Gastrocnemius medialis (tissue), 4 donors: ENCODE measurements at regions not wholly inside any gene's neighbourhood (a gene's known extent, or its start where the extent isn't known, plus 50 kb on each side); places are given as distances from the start of the nearest gene placed in this dataset.

Source experiments
- ATAC-seq, 2 donors: fragments of 150-250 bp; one replicate each; pipeline ENCODE4 v1.9.1; 2016
- DNase-seq, 2 donors: peaks; one replicate each; pipeline ENCODE4 v3.0.0-alpha.2; 2019
- H3K27ac ChIP-seq, 4 donors: fragments of 200-600 bp; sonication (generic); 1 replicate in 1 of 4; 2 replicates in 3 of 4; pipeline ENCODE4 v1.5.1; 2016 to 2018; ENCODE audit warnings: mild to moderate bottlenecking in 2 of 4, moderate library complexity in 1 of 4
- H3K27me3 ChIP-seq, 3 donors: fragments of 200-600 bp; sonication (generic) in 2 of 3; 1 replicate in 1 of 3; 2 replicates in 2 of 3; pipeline versions ENCODE4 v1.5.1 to v1.6.0; 2016 to 2019; ENCODE audit warnings: mild to moderate bottlenecking in 1 of 3, moderate library complexity in 1 of 3
- H3K36me3 ChIP-seq, 2 donors: fragments of 200-600 bp; sonication (generic) in 1 of 2; one replicate each; pipeline ENCODE4 v1.5.1; 2017 to 2018
- H3K4me1 ChIP-seq, 2 donors: fragments of 200-600 bp; sonication (generic) in 1 of 2; one replicate each; pipeline ENCODE4 v1.5.1; 2016 to 2017; ENCODE audit warnings: mild to moderate bottlenecking in 2 of 2
- H3K4me3 ChIP-seq, 4 donors: fragments of 200-600 bp; sonication (generic) in 3 of 4; 1 replicate in 1 of 4; 2 replicates in 3 of 4; pipeline ENCODE4 v1.5.1; 2016 to 2019; ENCODE audit warnings: mild to moderate bottlenecking in 2 of 4
- H3K9me3 ChIP-seq, 3 donors: fragments of 200-600 bp; sonication (generic) in 2 of 3; 1 replicate in 1 of 3; 2 replicates in 2 of 3; pipeline ENCODE4 v1.5.1; 2016 to 2019
- POLR2A ChIP-seq, 2 donors: fragments of 450-650 bp; IDR thresholded peaks; one replicate each; pipeline ENCODE4 v1.6.1; 2017; ENCODE audit warnings: antibody characterized with exemption in 2 of 2, mild to moderate bottlenecking in 2 of 2, moderate library complexity in 2 of 2
- in situ Hi-C, 4 donors: fragments of 200-750 bp; cut with MboI; loops; one replicate each; pipeline versions ENCODE4 v1.15.0 to v1.8.0; 2017; ENCODE audit warnings: low sequenced_read_pairs in 4 of 4
- intact Hi-C: fragments of 100-400 bp; cut with DNase I; formaldehyde crosslinking; loops from one replicate; pipeline ENCODE4 v1.15.1; 2023; ENCODE audit warnings: low total_unique reads
- TF ChIP-seq, protein P1 (sequence below), 5 experiments: fragments of 450-650 bp in 3 of 5; fragments of 200-600 bp in 2 of 5; sonication (generic) in 2 of 5; IDR thresholded peaks in 4 of 5; conservative IDR thresholded peaks in 1 of 5; 1 replicate in 4 of 5; 2 replicates in 1 of 5; pipeline ENCODE4 v1.5.1; 2016 to 2019; ENCODE audit warnings: antibody characterized with exemption in 5 of 5, mild to moderate bottlenecking in 3 of 5, moderate library complexity in 3 of 5

DNA sequence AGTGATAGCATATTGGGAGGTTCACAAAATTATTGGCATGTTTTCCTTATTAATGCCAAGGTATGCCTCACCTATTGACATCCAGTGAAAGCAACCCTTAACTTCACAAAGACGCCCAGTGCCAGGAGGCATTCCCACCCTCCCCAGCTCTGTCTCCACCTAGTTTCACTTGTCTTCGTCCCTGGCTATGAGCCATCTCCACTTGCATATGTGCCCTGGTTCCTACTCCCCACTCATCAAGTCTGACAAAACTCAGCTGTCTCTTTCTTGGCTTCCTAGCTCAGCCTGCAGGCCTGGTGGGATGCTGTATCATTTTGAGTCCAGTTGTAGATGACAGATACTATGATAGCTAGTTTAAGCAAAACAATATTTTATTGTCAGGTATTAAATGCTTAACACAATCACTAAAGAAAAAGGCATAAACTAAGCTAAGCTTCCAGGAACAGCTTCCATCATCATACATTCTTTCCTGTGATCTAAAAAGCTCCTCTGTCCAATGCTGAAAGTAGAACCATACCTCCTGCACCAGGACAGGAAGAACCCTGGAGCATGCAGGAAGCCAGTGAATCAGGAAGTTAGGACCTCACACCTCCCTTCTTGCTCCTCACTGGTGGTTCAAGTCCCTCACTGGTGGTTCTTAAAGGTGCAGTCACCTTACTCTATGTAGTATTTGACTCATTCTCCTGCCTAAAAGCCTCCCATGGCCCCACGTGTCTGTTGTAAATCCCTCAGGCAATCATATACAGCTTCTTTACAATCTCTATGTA lies 410.3 kb upstream of the RASGEF1B start:
- Histone ChIP-seq H3K4me1 (no peaks in the 10 kb centered on the region), H3K4me3 (no peak overlapping the region), H3K27ac (no peak overlapping the region), H3K9me3 (peaks cover 0 to 4% (median 0%) of the 10 kb centered on the region in 3 donors), H3K36me3 (no peaks in the 10 kb centered on the region), H3K27me3 (no peaks in the 10 kb centered on the region)
- in situ Hi-C loops, result no loop called here
- TF ChIP-seq POLR2A (IDR thresholded peaks at IDR 0.05), result no peak
- TF ChIP-seq, protein P1, sequence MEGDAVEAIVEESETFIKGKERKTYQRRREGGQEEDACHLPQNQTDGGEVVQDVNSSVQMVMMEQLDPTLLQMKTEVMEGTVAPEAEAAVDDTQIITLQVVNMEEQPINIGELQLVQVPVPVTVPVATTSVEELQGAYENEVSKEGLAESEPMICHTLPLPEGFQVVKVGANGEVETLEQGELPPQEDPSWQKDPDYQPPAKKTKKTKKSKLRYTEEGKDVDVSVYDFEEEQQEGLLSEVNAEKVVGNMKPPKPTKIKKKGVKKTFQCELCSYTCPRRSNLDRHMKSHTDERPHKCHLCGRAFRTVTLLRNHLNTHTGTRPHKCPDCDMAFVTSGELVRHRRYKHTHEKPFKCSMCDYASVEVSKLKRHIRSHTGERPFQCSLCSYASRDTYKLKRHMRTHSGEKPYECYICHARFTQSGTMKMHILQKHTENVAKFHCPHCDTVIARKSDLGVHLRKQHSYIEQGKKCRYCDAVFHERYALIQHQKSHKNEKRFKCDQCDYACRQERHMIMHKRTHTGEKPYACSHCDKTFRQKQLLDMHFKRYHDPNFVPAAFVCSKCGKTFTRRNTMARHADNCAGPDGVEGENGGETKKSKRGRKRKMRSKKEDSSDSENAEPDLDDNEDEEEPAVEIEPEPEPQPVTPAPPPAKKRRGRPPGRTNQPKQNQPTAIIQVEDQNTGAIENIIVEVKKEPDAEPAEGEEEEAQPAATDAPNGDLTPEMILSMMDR (IDR thresholded peaks at IDR 0.05 in 4 of 5, conservative IDR thresholded peaks at IDR 0.05 in 1 of 5), result no peak
- intact Hi-C loops, result no loop called here
- ATAC-seq, result no peak
- no peak for DNase-seq

DNA sequence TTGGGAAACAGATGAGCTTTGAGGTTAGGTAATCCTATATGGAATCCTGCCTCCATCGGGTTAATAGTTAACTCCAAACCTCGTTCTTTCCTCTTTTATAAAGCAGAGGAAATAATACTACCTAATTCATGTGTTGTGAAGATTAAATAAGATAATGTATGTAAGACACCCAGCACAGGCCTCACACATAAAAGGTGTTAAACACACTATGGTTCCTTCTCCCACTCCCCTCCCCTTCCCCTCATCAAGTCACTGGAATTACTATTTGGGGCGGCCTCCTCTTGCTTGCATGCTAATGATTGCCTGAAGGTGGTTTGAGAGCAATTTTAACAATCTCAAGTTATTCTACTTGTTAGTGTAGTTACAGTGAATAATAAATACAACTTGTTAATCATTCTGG lies 404.4 kb upstream of the RASGEF1B start:
- Histone ChIP-seq H3K27ac (no peak overlapping the region), H3K36me3 (no peaks in the 10 kb centered on the region), H3K4me3 (no peak overlapping the region), H3K9me3 (no peaks in the 10 kb centered on the region), H3K4me1 (no peaks in the 10 kb centered on the region), H3K27me3 (no peaks in the 10 kb centered on the region)
- DNase-seq, result no peak
- in situ Hi-C loops, result no loop called here
- intact Hi-C loops, result no loop called here
- TF ChIP-seq POLR2A (IDR thresholded peaks at IDR 0.05), result no peak
- TF ChIP-seq, protein P1 (IDR thresholded peaks at IDR 0.05 in 4 of 5, conservative IDR thresholded peaks at IDR 0.05 in 1 of 5), result no peak
- ATAC-seq, result no peak

DNA sequence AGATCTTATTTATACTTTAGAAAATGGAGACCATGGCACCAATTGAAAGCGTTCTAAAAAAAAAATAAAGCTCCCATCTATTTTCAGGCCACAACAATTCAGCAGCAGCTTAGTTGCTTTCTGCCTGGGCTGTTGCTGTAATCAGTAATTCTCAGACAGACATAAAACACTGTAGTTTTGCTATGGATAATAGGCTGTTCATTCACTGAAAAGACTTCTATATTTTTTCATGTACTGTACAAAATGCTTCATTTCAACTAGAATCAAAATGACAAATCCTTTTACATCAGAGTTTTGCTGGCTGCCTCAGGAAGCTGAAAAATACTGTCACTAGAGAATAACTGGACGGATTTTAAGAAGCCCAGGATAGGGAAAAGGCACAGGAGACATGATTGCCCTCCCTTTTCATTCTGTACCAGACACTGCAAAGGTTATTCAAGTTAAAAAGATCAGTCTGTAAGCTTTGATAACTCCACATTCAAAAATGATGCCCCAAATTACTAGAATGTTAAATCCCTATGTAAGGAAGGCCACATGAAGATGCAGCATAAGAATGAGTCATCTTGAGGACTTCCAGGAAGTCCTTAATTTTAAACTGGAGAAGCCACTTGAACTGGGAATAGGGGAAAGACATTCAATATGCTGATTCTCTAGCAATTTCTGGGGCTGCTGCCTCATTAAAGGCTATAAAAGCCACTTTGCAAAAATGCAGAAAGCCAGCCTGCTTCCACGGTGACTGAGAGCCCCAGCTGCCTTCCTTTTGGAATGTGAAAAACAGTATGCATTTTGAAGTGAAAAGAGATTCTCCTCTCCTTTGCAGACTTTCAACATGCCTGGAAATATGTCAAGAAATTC lies 403.2 kb upstream of the RASGEF1B start:
- Histone ChIP-seq H3K4me1 (no peaks in the 10 kb centered on the region), H3K27ac (no peak overlapping the region), H3K9me3 (no peaks in the 10 kb centered on the region), H3K27me3 (no peaks in the 10 kb centered on the region), H3K36me3 (no peaks in the 10 kb centered on the region), H3K4me3 (no peak overlapping the region)
- intact Hi-C loops, result no loop called here
- no peak for TF ChIP-seq POLR2A (IDR thresholded peaks at IDR 0.05)
- TF ChIP-seq, protein P1 (IDR thresholded peaks at IDR 0.05 in 4 of 5, conservative IDR thresholded peaks at IDR 0.05 in 1 of 5), result no peak
- in situ Hi-C loops, result no loop called here
- no peak for DNase-seq
- ATAC-seq, result no peak

DNA sequence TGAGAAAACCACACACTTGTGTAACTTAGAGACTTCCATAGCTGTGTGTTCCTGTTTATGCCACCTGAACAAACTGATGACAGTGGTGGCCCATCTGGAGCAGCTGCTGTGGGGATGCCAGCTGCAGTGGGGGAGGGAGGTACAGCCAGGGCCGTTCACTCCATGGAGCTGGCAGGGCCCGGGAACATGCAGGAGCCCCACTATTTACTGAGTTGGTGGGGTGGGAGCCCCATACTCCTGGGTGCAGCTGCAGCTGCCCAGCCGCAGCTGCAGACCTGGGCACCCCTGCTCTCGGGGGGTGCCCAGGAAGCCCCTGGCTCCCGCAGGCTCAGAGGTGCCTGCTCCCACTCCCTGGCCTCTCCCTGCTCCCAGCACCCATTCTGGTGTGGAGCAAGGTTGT lies 398.6 kb upstream of the RASGEF1B start:
- in situ Hi-C loops, result no loop called here
- Histone ChIP-seq H3K27me3 (no peaks in the 10 kb centered on the region), H3K4me3 (no peak overlapping the region), H3K9me3 (no peaks in the 10 kb centered on the region), H3K27ac (no peak overlapping the region), H3K4me1 (no peaks in the 10 kb centered on the region), H3K36me3 (no peaks in the 10 kb centered on the region)
- DNase-seq, result no peak
- intact Hi-C loops, result no loop called here
- ATAC-seq, result no peak
- no peak for TF ChIP-seq POLR2A (IDR thresholded peaks at IDR 0.05)

DNA sequence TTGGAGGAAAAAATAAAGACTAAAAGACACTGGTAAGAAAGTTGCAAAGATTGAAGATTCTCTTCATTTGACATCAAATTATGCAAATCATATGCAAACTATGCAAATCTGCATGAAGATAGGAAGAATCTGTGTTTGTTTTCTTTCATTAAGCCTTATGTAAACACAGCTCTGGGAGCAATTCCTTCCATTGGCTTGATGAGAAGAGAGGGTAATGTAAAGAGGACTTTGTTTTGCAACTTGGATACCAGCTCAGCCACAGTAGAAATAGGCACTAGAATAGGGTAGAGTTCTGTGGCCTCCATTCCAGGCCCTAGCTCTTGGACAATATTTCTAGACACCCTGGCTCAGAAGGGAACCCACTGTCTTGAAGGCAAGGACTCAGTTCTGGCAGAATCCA lies 388.4 kb upstream of the RASGEF1B start:
- no peaks in the 10 kb centered on the region for H3K4me1 ChIP-seq
- no peak for DNase-seq

More for the DNA sequence above, 388.4 kb upstream of the RASGEF1B start:
- Histone ChIP-seq H3K9me3 (no peaks in the 10 kb centered on the region), H3K27ac (no peak overlapping the region), H3K4me3 (no peak overlapping the region), H3K27me3 (no peaks in the 10 kb centered on the region), H3K36me3 (no peaks in the 10 kb centered on the region)
- no peak for ATAC-seq
- in situ Hi-C loops (no loop called here), intact Hi-C loops (no loop called here)
- TF ChIP-seq POLR2A (IDR thresholded peaks at IDR 0.05), result no peak
- TF ChIP-seq, protein P1 (IDR thresholded peaks at IDR 0.05 in 4 of 5, conservative IDR thresholded peaks at IDR 0.05 in 1 of 5), result no peak
